ENCODE measurements at regions not wholly inside any gene's neighbourhood (a gene's known extent, or its start where the extent isn't known, plus 50 kb on each side); places are given as distances from the start of the nearest gene placed in this dataset.

GRCh38 chr10:120260456-120260855, 196.6 kb upstream of the PLPP4 start:
- Histone ChIP-seq H3K9me2 (replicated peaks; ENCODE audit: control insufficient read depth, low read length) (no peaks in the 10 kb centered on the region), H3K9me3 (ENCODE audit: control insufficient read depth, insufficient read depth, low read length) (no peaks in the 10 kb centered on the region), H3K4me3 (ENCODE audit: low read length) (no peak overlapping the region), H3K27me3 (ENCODE audit: control insufficient read depth, low read length) (peaks cover 13% of the 10 kb centered on the region; the same call in 1 of the 2 replicates), H3K36me3 (ENCODE audit: control insufficient read depth, low read length) (0 out of 2 replicates have a peak, but pooled peaks cover 3% of the 10 kb centered on the region), H3K4me2 (ENCODE audit: low read length) (no peak overlapping the region), H3K27ac (ENCODE audit: low read depth, low read length) (no peak overlapping the region), H3K4me1 (ENCODE audit: control insufficient read depth, low read length) (no peaks in the 10 kb centered on the region), H3K79me2 (ENCODE audit: control insufficient read depth, low read length) (no peaks in the 10 kb centered on the region), H3F3A (ENCODE audit: control insufficient read depth, insufficient read depth) (no peaks in the 10 kb centered on the region), H4K20me1 (ENCODE audit: control insufficient read depth, insufficient read depth, low read depth, low read length) (no peaks in the 10 kb centered on the region)
- no peak for TF ChIP-seq EZH2phosphoT487 (IDR thresholded peaks at IDR 0.05; ENCODE audit: borderline replicate concordance, low read length)
- TF ChIP-seq, protein P1, sequence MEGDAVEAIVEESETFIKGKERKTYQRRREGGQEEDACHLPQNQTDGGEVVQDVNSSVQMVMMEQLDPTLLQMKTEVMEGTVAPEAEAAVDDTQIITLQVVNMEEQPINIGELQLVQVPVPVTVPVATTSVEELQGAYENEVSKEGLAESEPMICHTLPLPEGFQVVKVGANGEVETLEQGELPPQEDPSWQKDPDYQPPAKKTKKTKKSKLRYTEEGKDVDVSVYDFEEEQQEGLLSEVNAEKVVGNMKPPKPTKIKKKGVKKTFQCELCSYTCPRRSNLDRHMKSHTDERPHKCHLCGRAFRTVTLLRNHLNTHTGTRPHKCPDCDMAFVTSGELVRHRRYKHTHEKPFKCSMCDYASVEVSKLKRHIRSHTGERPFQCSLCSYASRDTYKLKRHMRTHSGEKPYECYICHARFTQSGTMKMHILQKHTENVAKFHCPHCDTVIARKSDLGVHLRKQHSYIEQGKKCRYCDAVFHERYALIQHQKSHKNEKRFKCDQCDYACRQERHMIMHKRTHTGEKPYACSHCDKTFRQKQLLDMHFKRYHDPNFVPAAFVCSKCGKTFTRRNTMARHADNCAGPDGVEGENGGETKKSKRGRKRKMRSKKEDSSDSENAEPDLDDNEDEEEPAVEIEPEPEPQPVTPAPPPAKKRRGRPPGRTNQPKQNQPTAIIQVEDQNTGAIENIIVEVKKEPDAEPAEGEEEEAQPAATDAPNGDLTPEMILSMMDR (IDR thresholded peaks at IDR 0.05; ENCODE audit: low read depth, low read length, poor library complexity, severe bottlenecking): no peak

- TF ChIP-seq, protein P1 (IDR thresholded peaks at IDR 0.05; ENCODE audit: low read depth, low read length, poor library complexity, severe bottlenecking): no peak
- TF ChIP-seq EZH2phosphoT487 (IDR thresholded peaks at IDR 0.05; ENCODE audit: borderline replicate concordance, low read length): no peak
- no peaks in the 10 kb centered on the region for H3K4me1 ChIP-seq (ENCODE audit: control insufficient read depth, low read length)
- no peak overlapping the region for H3K4me2 ChIP-seq (ENCODE audit: low read length)
- H3K79me2 ChIP-seq (ENCODE audit: control insufficient read depth, low read length): no peaks in the 10 kb centered on the region
- H3K27me3 ChIP-seq (ENCODE audit: control insufficient read depth, low read length): peaks cover 13% of the 10 kb centered on the region; the same call in 1 of the 2 replicates
- H3K4me3 ChIP-seq (ENCODE audit: low read length): no peak overlapping the region
- no peaks in the 10 kb centered on the region for H4K20me1 ChIP-seq (ENCODE audit: control insufficient read depth, insufficient read depth, low read depth, low read length)
- 0 out of 2 replicates have a peak, but pooled peaks cover 3% of the 10 kb centered on the region for H3K36me3 ChIP-seq (ENCODE audit: control insufficient read depth, low read length)
- H3F3A ChIP-seq (ENCODE audit: control insufficient read depth, insufficient read depth): no peaks in the 10 kb centered on the region
- H3K27ac ChIP-seq (ENCODE audit: low read depth, low read length): no peak overlapping the region
- H3K9me3 ChIP-seq (ENCODE audit: control insufficient read depth, insufficient read depth, low read length): no peaks in the 10 kb centered on the region
- H3K9me2 ChIP-seq (replicated peaks; ENCODE audit: control insufficient read depth, low read length): no peaks in the 10 kb centered on the region
Measured at GRCh38 chr10:120262857-120263547, 194.0 kb upstream of the PLPP4 start.

DNA sequence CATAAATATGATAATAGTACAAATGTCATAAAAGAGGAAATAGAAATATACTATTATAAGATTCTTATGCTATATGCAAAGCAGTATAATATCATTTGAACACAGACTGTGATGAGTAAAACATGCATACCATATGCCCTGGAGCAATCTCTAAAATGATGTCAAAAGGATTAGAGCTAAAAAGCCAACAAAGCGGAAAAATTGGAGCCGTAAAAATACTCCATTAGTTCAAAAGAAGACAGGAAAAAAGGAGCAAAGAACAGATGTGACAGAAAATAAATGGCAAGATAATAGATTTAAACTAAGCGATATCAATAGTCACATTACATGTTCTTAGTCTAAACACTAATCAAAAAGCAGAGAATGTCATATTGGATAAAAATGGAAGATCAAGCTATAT, 191.0 kb upstream of the PLPP4 start:
- Histone ChIP-seq H3K27me3 (ENCODE audit: control insufficient read depth, low read length) (peaks cover 13% of the 10 kb centered on the region; the same call in 1 of the 2 replicates), H4K20me1 (ENCODE audit: control insufficient read depth, insufficient read depth, low read depth, low read length) (no peaks in the 10 kb centered on the region), H3K9me2 (replicated peaks; ENCODE audit: control insufficient read depth, low read length) (no peaks in the 10 kb centered on the region), H3K4me2 (ENCODE audit: low read length) (no peak overlapping the region), H3K36me3 (ENCODE audit: control insufficient read depth, low read length) (0 out of 2 replicates have a peak, but pooled peaks cover 3% of the 10 kb centered on the region), H3K4me3 (ENCODE audit: low read length) (no peak overlapping the region), H3K79me2 (ENCODE audit: control insufficient read depth, low read length) (no peaks in the 10 kb centered on the region), H3F3A (ENCODE audit: control insufficient read depth, insufficient read depth) (no peaks in the 10 kb centered on the region), H3K4me1 (ENCODE audit: control insufficient read depth, low read length) (no peaks in the 10 kb centered on the region), H3K9me3 (ENCODE audit: control insufficient read depth, insufficient read depth, low read length) (no peaks in the 10 kb centered on the region), H3K27ac (ENCODE audit: low read depth, low read length) (no peak overlapping the region)
- no peak for TF ChIP-seq EZH2phosphoT487 (IDR thresholded peaks at IDR 0.05; ENCODE audit: borderline replicate concordance, low read length)
- TF ChIP-seq, protein P1 (IDR thresholded peaks at IDR 0.05; ENCODE audit: low read depth, low read length, poor library complexity, severe bottlenecking): no peak
